GM13976 (cell line): ENCODE measurements at regions not wholly inside any gene's neighbourhood (a gene's known extent, or its start where the extent isn't known, plus 50 kb on each side); places are given as distances from the start of the nearest gene placed in this dataset.

Source experiments
- DNase-seq: peaks from one replicate; pipeline ENCODE4 v3.0.0; 2012; ENCODE audit warnings: low spot score
- in situ Hi-C: fragments of 300-500 bp; cut with MboI; formaldehyde crosslinking; loops from one replicate; pipeline ENCODE4 v1.12.0; 2022; ENCODE audit warnings: low sequenced_read_pairs, mixed read lengths, inconsistent platforms; ENCODE audit not compliant: unreplicated experiment
- TF ChIP-seq, protein P1 (sequence below): IDR thresholded peaks from 2 replicates; pipeline ENCODE4 v1.5.1; 2012; ENCODE audit warnings: borderline replicate concordance, mild to moderate bottlenecking; ENCODE audit not compliant: insufficient read depth; ENCODE audit errors: extremely low read depth, missing control alignments, control extremely low read depth

DNA sequence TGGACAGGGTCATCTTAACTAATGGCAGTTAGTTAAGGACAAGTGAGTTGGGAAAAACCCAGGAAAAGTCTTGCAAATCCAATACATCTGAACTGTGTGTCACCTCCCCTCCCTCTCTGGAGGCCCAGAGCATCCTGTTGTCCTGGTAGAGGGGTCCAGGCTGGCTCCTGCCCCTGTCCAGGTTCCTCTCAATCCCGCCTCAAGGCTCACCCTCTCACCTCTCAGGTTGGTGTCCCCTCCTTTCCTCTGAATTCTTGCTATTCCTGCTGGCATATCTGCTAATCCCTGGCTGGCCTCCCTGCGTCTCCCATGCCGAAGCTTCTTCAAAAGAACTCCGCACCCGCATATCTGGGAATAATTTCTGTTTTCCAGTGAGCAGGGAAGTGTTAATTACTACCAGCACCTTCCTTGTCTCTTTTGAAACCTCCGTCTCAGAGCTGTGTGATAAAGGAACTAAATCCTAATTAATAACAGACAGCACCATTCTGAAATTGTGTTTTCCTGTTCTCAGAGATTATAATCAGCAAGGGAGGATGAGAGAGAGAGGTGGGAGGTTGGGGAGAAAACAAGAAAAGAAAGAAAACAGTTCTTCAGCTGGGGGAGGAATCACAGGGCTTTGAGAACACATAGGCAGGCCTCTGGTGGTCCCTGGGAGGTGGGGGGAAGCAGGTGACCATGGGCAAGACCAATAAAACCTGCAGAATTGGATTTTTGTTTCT lies 568.0 kb downstream of the PTPRU start:
- TF ChIP-seq, protein P1, sequence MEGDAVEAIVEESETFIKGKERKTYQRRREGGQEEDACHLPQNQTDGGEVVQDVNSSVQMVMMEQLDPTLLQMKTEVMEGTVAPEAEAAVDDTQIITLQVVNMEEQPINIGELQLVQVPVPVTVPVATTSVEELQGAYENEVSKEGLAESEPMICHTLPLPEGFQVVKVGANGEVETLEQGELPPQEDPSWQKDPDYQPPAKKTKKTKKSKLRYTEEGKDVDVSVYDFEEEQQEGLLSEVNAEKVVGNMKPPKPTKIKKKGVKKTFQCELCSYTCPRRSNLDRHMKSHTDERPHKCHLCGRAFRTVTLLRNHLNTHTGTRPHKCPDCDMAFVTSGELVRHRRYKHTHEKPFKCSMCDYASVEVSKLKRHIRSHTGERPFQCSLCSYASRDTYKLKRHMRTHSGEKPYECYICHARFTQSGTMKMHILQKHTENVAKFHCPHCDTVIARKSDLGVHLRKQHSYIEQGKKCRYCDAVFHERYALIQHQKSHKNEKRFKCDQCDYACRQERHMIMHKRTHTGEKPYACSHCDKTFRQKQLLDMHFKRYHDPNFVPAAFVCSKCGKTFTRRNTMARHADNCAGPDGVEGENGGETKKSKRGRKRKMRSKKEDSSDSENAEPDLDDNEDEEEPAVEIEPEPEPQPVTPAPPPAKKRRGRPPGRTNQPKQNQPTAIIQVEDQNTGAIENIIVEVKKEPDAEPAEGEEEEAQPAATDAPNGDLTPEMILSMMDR: no peak
- no peak for DNase-seq
- in situ Hi-C loops: no loop called here

DNA sequence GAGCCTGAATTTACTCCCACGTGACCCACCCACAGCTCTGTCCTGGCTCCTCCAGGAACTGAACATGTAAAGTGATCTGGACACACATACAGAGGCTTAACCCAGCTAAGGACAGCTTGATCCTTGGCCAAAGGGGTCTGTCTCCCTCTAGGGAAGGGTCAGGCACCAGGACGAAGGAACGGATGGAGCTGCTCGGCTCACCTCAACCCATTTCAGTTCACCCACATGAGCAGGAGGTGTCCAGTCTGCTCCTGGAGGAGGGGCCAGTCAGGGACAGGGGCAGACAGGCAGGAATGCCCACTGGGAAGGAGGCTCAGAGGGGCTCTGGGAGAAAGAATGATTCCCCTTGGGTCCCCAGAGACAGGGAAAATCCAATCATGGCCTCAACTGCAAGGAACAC lies 567.2 kb downstream of the PTPRU start:
- peak; percentile 8 for DNase-seq
- in situ Hi-C loops: no loop called here
- TF ChIP-seq, protein P1: no peak

DNA sequence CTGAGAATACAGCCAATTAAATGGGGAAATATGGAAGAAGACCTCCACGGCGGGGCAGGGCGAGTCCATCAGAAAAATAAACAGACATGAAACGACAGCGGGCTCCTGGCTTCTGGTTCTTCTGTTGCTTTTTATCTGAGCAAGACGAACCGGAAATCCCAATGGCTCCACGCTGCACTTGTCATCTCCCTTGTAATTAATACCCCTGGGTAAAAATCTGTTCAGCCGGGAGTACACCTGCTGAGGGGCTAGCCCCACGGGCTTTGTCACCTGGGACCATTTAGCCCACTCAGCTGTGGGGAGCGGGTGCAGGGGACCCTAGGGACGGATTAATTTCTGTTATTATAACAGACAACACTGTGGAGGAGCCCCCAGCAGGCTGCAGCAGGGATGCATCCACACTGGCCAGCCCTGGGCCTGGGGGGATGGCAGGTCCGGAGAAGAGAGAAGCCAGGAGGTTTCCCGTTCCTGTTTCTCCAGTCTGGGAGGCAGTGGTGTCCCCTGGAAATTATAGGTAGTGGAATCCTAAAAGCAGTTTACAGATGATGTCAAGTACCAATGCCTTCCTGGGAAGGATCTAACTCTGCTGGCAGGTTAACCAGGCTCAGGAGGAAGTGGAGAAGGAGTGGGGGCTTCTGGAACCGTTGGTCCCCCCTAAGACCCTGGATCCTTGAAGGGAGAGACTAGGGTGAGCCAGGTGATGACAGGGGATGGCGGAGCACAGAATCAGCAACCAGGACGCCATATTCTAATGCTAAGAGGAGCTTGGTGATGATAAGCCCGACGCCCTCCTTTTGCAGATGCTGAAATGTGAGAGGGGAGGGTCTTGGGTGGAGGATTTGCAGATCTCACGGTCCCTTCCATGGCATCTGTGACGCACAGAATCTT lies 566.1 kb downstream of the PTPRU start:
- TF ChIP-seq, protein P1: no peak
- DNase-seq: peak; percentile 10
- in situ Hi-C loops: no loop called here

DNA sequence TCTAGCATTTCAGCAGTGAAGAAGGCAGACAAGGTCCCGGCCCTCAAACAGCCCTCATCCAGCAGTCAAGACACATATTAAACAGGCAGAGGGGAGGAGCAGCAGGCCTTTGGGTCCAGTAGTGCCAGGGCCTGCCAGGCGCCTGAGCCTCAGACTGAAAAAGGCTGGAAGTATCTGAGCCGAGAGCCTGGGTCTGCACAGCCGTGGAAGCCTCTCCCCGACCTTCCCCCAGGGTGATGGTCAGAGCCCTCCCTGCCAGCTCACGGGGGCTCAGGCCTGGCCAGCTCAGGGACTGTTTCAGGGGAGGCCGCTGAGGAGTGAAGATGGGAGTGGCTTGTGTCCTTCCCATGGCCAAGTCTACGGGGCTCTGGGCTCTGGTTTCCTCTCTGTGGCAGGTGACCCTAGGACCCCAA lies 565.2 kb downstream of the PTPRU start:
- TF ChIP-seq, protein P1: no peak
- DNase-seq: peak; percentile 6
- in situ Hi-C loops: no loop called here

DNA sequence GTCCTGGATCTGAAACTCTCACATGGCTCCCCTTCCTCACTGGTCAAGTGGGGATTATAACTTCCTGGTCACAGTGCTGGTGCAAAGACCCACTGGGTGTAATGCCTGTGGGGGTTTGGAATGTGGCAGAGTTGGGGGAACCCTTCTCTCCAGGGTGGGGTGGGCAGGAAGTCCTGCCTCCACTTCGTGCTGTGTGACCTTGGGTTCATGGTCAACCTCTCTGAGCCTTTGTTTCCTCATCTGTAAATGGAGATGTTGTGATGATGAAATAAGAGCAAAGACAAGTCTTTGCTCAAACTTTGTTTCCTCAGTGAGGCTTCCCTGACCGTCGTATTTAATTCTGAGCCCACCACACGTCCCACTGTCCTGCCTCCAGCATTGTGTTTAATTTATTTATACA lies 564.7 kb downstream of the PTPRU start:
- in situ Hi-C loops: no loop called here
- DNase-seq: no peak
- TF ChIP-seq, protein P1: no peak

DNA sequence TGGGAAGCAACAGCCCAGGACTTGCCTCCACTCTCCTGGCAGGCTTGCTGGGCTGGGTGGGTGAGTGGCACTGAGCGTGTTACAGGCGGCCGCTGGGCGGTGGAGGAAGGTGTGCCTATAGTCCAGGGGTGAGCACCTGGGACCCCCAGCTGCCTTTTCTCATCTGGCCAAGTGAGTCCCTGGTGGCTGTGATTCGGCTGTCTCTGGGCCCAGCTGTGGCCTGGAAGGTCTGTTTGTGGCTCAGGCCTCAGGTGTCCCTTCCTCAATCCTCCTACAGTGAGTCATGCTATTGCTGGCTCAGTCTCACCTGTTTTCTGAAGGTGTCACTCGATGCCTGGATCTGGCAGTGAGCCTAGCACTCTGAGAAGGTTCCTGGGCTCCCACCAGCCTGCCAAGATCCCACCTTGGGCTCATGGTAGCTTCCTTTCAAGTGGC lies 564.2 kb downstream of the PTPRU start:
- DNase-seq: no peak
- TF ChIP-seq, protein P1: no peak
- in situ Hi-C loops: no loop called here
